Femur (tissue), 1 donor: ENCODE measurements at regions not wholly inside any gene's neighbourhood (a gene's known extent, or its start where the extent isn't known, plus 50 kb on each side); places are given as distances from the start of the nearest gene placed in this dataset.

ENCODE experiments used
- DNase-seq: peaks from one replicate; pipeline ENCODE4 v3.0.0-alpha.2; 2017

DNA sequence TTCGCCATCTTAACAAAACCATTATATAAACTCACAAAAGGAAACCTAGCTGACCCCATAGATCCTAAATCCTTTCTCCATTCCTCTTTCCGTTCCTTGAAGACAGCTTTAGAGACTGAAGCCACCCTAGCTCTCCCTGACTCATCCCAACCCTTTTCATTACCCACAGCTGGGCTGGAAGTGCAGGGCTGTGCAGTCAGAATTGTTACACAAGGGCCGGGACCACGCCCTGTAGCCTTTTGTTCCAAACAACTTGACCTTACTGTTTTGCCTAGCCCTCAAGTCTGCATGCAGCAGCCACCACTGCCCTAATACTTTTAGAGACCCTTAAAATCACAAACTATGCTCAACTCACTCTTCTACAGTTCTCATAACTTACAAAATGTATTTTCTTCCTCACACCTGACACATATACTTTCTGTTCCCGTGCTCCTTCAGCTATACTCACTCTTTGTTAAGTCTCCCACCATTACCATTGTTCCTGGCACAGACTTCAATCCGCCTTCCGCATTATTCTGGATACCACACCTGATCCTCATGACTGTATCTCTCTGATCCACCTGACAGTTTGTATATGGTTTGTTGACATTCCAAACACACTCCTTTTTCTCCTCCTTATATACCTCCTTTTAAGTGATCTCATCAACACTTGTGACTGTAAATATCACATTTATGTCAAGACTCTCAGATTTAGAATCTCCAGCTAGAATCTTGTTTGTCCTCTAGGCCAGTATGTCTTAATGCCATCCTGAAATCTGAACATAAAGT lies 208.7 kb downstream of the KITLG start:
- no peak for DNase-seq

DNA sequence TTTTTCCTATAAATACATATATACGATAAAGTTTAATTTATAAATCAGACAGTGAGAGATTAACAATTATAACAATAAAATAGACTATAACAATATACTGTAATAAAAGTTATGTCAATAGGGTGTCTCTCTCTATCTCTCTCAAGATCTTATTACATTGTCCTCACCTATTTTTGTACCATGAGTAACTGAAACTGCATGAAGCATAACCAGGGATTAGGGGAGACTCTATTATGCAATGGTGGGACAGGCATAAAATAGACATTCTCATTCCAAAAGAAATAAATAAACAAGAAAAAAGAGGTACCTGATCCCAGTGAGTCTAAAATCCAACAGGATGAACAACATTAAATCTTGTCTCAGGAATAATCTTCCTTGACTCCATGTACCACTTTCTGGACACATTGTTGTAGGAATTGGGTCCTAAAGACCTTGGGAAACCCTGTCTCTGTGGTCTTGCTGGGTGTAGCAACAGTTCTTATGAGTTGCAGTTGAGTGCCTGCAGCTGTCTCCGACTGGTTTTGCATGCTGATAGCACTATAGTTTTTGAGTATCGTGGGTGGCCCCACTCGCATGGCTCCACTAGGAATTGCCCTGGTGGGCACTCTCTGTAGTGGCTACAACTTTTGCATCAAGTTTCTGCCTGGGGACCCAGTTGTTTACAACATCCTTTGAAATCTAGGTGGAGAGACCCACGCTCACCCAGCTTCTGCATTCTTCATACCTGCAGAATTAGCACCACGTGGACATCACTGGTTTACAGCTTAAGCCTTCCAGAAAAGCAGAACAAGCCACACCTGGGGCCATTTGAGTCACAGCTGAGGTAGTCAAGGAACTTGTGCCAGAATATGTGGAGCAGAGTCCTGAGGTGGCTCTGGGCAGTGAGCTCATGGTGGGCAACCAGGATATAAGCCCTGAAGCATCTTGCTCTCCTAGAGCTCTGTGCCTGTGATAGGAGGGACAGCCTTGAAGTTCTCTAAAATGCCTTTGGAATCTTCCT lies 204.7 kb downstream of the KITLG start:
- DNase-seq = no peak

DNA sequence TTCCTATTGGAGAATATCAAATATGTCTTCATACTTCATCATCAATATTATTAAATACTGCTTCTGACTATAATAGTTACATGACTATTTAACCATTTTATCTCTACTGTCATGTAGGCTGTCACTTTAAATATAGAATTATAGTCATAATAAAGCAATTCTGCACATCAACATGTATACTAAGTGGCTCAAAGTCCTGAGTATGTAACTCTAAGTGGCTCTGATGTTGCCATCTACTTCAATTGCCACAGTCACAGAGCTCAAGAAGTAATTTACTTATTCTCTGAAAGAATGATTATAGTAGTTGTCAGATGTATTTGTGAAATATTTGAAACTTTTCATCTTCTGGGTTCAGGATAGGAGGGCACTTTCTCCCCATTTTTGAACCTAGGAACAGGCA lies 202.3 kb downstream of the KITLG start:
- no peak for DNase-seq

- no peak for DNase-seq
These were observed 198.8 kb downstream of the KITLG start for GRCh38 chr12:88381466-88381865.

DNA sequence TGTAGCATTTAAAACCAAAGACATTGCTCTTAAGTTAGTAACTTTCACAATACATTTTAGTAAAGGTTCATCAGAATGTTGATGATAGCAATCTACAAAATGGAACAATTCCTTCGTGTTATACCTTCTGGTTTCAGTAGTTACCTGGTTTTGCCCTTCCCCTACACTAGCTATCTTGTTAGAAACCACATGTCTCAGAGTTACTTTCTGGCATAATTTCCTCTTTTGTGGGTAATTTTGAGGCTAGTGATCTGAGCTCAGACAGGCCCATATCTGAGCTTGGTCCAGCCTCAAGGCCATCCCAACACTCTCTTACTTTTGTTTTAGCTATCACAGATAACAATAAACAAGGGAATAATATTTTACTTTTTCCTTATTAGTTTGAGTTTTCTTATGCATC lies 196.9 kb downstream of the KITLG start:
- no peak for DNase-seq

DNA sequence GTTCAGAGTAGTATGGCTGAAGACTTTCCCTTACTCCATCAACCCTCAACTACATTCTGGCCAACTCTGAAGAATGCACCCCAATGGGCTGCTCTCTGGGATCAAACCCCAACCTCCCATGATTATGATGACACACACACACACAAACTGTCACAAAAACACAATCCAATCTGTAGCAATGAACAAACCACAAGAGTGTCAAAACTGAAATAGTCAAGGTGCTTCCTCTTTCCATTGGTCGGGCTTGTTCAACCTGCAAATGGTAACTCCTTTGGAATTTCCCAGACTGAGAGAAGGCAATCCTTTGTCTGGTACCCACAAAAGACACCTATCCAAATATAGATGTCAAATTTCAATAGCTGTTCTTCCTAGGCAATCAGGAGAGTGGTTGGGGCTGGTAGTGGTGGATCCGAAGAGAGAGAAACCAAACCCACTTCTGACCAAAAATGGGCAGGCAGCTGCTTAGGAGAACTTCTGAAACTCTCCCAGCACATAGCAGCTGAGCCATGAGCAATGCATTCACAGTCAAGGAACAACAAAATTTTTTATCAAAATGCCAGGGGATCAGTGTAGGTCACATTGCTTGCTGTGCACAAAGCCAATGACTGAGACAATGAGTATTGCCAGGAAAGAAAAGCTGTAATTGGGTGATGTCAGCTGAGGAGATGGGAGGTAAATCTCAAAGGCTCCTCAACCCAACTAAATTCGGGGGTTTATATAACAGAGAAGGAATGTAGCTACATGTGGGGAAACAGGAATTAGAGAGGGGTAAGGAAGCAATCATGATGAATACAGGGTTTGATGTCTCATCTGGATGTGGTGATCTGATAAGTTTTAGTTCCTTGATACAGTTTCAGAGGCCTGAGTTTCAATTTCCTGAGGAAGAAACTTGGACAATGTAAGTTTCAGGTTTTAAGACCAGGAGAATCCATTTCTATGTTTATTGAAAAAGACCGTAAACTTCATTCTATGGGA lies 191.4 kb downstream of the KITLG start:
- DNase-seq = no peak

- DNase-seq = no peak
These were observed 189.5 kb downstream of the KITLG start for GRCh38 chr12:88390811-88391210.

DNA sequence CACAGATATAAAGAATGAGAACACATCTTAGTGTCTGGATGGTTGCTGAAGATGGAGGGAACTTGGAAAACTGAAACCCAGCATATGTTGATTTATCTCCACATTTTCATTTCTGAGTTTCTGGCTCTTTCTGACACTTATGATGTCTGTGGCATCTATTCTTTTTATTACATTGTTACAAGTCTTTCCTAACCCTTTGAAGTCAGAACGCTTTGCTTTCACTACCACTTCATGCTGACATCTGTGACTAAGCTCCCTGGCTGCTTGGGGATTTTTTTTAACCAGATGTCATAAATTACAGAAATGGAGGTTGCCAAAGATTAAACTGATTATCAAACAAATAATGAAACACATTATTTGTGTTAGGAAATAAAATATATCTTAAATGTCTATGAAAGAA lies 188.7 kb downstream of the KITLG start:
- no peak for DNase-seq

- DNase-seq = no peak
These were observed 187.1 kb downstream of the KITLG start for GRCh38 chr12:88393017-88393767.

GRCh38 chr12:88398031-88398430 lies 182.2 kb downstream of the KITLG start:
- DNase-seq = no peak

GRCh38 chr12:88399811-88400210 lies 180.5 kb downstream of the KITLG start:
- no peak for DNase-seq

GRCh38 chr12:88400302-88400701 lies 180.0 kb downstream of the KITLG start:
- no peak for DNase-seq

DNA sequence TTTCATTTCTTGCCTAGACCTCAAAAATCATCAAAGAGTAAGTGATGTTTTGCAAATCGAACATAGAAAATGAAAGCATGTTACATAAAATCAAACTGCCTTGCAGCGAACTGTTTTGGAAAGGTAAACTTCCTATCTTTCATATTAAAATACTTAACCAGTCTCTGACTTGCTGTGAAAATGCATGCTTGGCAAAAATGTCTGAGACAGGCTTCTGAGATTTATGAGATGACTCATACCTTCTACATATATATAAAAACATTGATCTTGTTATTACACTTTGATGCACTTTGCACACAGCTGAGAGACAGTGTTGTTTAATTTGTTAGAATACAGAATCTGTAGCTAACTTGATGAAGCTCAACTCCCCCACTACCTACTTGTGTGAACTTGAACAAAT lies 179.1 kb downstream of the KITLG start:
- no peak for DNase-seq

DNA sequence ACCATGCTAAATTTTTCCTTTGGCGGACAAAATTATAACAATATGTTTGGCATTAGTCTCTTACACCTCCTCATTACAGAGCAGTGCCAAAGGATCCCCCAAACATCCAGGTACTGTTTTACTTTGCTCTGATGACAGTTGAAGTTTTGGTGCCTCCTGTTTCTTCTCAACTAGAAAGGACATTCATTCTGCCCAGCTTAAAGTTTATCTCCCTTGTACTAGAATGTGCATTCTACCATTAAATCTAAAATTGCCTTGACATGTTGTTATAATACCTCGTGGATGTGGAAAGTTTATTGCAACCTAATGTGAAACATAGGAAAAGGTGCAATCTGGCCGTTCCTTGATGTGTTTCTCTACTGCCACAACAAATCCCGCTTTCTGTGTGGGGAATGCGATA lies 173.4 kb downstream of the KITLG start:
- DNase-seq = no peak

DNA sequence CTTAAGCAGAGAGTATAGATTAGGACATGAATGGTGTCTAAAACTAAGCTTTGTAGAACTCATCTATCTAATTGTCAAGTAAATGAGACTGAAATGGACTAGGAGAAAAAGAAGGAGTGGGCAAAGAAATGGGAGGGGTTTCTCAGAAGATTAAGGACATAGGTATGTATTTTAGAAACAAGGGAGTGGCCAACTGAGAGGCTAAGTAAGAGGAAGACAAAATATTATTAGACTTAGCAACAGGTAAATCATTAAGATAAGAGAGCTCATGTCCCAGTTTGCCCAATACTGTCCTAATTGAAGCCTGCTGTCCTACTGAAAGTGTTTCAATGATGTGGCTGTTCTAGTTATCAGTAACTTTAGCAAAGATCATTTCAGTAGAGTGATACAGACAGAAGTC lies 171.4 kb downstream of the KITLG start:
- no peak for DNase-seq

DNA sequence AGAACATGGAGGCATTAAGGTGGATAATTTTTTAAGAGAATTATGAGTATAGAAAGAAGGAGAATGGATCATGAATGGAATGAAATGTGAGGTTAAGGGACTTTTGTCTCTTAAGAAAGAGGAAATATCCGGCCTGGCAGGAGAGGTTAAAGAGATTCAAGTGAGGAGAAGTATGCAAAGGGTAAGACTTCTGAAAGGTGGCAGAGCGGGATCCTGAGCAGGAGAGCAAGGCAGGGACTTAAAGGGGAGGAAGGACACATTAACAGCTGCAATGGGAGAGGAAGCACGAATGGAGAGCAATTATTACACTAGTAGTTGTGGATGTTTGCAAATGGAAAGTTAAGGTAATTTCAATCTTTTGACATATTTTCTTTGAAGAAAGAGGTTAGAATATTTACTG lies 171.0 kb downstream of the KITLG start:
- DNase-seq = no peak

GRCh38 chr12:88411689-88412088 lies 168.6 kb downstream of the KITLG start:
- no peak for DNase-seq

GRCh38 chr12:88413646-88414045 lies 166.6 kb downstream of the KITLG start:
- DNase-seq = no peak

- no peak for DNase-seq
These were observed 164.1 kb downstream of the KITLG start for GRCh38 chr12:88416155-88416554.

GRCh38 chr12:88416786-88417185 lies 163.5 kb downstream of the KITLG start:
- DNase-seq = no peak

DNA sequence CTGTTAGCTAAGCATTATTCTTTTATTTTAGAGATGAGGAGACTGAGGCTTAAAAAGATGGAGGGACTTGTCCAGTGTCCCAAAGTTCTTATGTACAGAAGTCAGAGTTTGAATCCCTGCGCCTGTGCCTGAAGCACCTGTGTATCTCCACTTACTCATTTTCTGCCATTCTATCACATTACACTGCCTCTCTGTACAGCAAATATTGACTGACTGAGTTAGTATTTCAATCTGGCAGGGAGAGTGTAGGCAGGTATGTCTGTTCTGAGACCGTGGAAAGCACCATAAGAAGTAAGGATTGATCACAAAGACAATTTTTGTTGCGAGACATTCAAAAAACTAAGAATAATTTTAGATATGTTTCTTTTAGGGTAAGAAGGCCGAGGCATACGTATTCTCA lies 162.7 kb downstream of the KITLG start:
- DNase-seq = no peak
